K562 (cell line): ENCODE measurements at regions not wholly inside any gene's neighbourhood (a gene's known extent, or its start where the extent isn't known, plus 50 kb on each side); places are given as distances from the start of the nearest gene placed in this dataset.

Source experiments
- ATAC-seq: fragments of 200-7000 bp; cut with Tn5 transposase; 3 replicates; pipeline ENCODE4 v1.9.1; 2020; ENCODE audit warnings: moderate library complexity
- BruUV-seq: library from RNA; stranded (reverse); fragments of 400-500 nt; replicated peaks from 2 replicates; lab custom pipeline; 2021; lab: Mats Ljungman, UMichigan
- CTCF ChIA-PET: fragments of 300-600 bp; formaldehyde crosslinking; extraction: SDS; loops from one replicate; lab custom pipeline; 2021; ENCODE audit warnings: low intra/inter-chr PET ratio; lab: Yijun Ruan, JAX
- POLR2A ChIA-PET: fragments of 300-600, 350-650 bp; sonication (Branson Sonifier 250); formaldehyde crosslinking; extraction: SDS; loops from one replicate; lab custom pipeline; 2021; ENCODE audit warnings: antibody characterized with exemption, inconsistent platforms; lab: Yijun Ruan, JAX
- DNase-seq, 4 experiments: peaks; one replicate each; pipeline versions ENCODE4 v3.0.0 to v3.0.0-alpha.2; 2011 to 2018; ENCODE audit warnings: low spot score in 3 of 4, mixed read lengths in 3 of 4; ENCODE audit errors: extremely low read depth in 1 of 4
- FAIRE-seq: peaks from 2 replicates; lab custom pipeline; 2011; peaks lifted over from hg19 to GRCh38; lab: Jason Lieb, UNC
- H2AFZ ChIP-seq: 2 replicates; pipeline ENCODE4 v1.6.0; 2011; ENCODE audit warnings: low read depth, low read length, control low read depth, inconsistent platforms
- H3K27ac ChIP-seq: fragments of 200-600 bp; 3 replicates; pipeline ENCODE4 v1.8.0; 2011; ENCODE audit warnings: low read depth, mild to moderate bottlenecking, control low read depth, inconsistent platforms, low read length, moderate library complexity, mixed read lengths; ENCODE audit errors: extremely low read depth
- H3K27me3 ChIP-seq, 2 experiments: fragments of 300-600 bp in 1 of 2; 2 replicates in 1 of 2; 3 replicates in 1 of 2; pipeline versions ENCODE4 v1.6.0 to v1.8.0; 2011; ENCODE audit warnings: inconsistent platforms in 2 of 2, low read length in 2 of 2, mild to moderate bottlenecking in 1 of 2, mixed read lengths in 1 of 2, moderate library complexity in 1 of 2; ENCODE audit not compliant: control insufficient read depth in 2 of 2, insufficient read depth in 2 of 2
- H3K36me3 ChIP-seq: fragments of 300-600 bp; 3 replicates; pipeline ENCODE4 v1.8.0; 2011; ENCODE audit warnings: mild to moderate bottlenecking, low read length, inconsistent platforms; ENCODE audit not compliant: control insufficient read depth, insufficient read depth
- H3K4me1 ChIP-seq, 2 experiments: fragments of 200-600 bp in 1 of 2; replicated peaks in 1 of 2; 2 replicates in 1 of 2; 3 replicates in 1 of 2; pipeline versions ENCODE4 v1.5.1 to v1.8.0; 2011; ENCODE audit warnings: inconsistent platforms in 2 of 2, low read length in 2 of 2, mild to moderate bottlenecking in 1 of 2, mixed read lengths in 1 of 2, moderate library complexity in 1 of 2; ENCODE audit not compliant: control insufficient read depth in 2 of 2, insufficient read depth in 2 of 2
- H3K4me2 ChIP-seq: 2 replicates; pipeline ENCODE4 v1.6.1; 2011; ENCODE audit warnings: low read length, control low read depth, inconsistent platforms, mixed read lengths; ENCODE audit not compliant: insufficient read depth
- H3K4me3 ChIP-seq: fragments of 200-600 bp; sonication (generic), shearing (Covaris generic); 2 replicates; pipeline ENCODE4 v1.5.1; 2016; ENCODE audit warnings: control low read depth, inconsistent platforms
- H3K79me2 ChIP-seq: fragments of 200-600 bp; 3 replicates; pipeline ENCODE4 v1.8.0; 2011; ENCODE audit warnings: low read length, inconsistent platforms; ENCODE audit not compliant: control insufficient read depth, insufficient read depth
- H3K9ac ChIP-seq, 2 experiments: 2 replicates each; pipeline versions ENCODE4 v1.6.0 to v1.6.1; 2011; ENCODE audit warnings: low read depth in 2 of 2, low read length in 2 of 2, control low read depth in 1 of 2, inconsistent platforms in 1 of 2, mild to moderate bottlenecking in 1 of 2, mixed read lengths in 1 of 2; ENCODE audit not compliant: insufficient read depth in 1 of 2
- H3K9me1 ChIP-seq: one replicate; pipeline ENCODE4 v1.6.0; 2011; ENCODE audit warnings: inconsistent platforms, mild to moderate bottlenecking, low read length, moderate library complexity; ENCODE audit not compliant: control insufficient read depth, insufficient read depth
- H3K9me3 ChIP-seq: replicated peaks from 2 replicates; pipeline ENCODE4 v1.5.1; 2011; ENCODE audit warnings: low read depth, low read length, inconsistent platforms; ENCODE audit not compliant: control insufficient read depth, insufficient read depth
- H4K20me1 ChIP-seq: replicated peaks from 2 replicates; pipeline ENCODE4 v1.6.1; 2011; ENCODE audit warnings: low read length, inconsistent platforms, mixed read lengths; ENCODE audit not compliant: control insufficient read depth, insufficient read depth
- KAT2B ChIP-seq: IDR thresholded peaks from one replicate; pipeline ENCODE4 v1.6.1; 2012; ENCODE audit warnings: low read depth, mild to moderate bottlenecking, control low read depth, inconsistent platforms, low read length, moderate library complexity
- ZBTB7A ChIP-seq: IDR thresholded peaks from 2 replicates; pipeline ENCODE4 v1.6.1; 2011; ENCODE audit warnings: low read depth, mild to moderate bottlenecking, low read length, moderate library complexity, borderline replicate concordance; ENCODE audit not compliant: control insufficient read depth
- ZNF124 ChIP-seq: sonication (generic); formaldehyde crosslinking; IDR thresholded peaks from 2 replicates; pipeline ENCODE4 v1.8.1; 2022; ENCODE audit warnings: missing genetic modification reagents
- WGBS: fragments of 100-300 bp; shearing (Covaris generic); methylation state at CpG from one replicate; pipeline ENCODE4 v1.1.6; 2016; ENCODE audit warnings: low coverage, mixed read lengths; ENCODE audit not compliant: insufficient coverage; ENCODE audit errors: missing lambda C conversion rate; 5-methylcytosine and 5-hydroxymethylcytosine counted together
- in situ Hi-C: fragments of 300-500 bp; cut with MboI; formaldehyde crosslinking; loops from 4 replicates; pipeline ENCODE4 v1.15.0; 2018; ENCODE audit warnings: inconsistent platforms, mixed read lengths
- intact Hi-C: fragments of 100-400 bp; cut with micrococcal nuclease; formaldehyde crosslinking; loops from 2 replicates; pipeline ENCODE4 v1.14.2; 2022
- TF ChIP-seq, protein P1 (sequence below), 2 experiments: fragments of 150-350 bp in 1 of 2; IDR thresholded peaks; 2 replicates each; pipeline ENCODE4 v1.6.1; 2012 to 2016; ENCODE audit warnings: low read depth in 2 of 2, low read length in 2 of 2, mild to moderate bottlenecking in 1 of 2, moderate library complexity in 1 of 2
- TF ChIP-seq, protein P2 (sequence below), 2 experiments: fragments of 450-650 bp in 1 of 2; sonication (generic) in 1 of 2; formaldehyde crosslinking in 1 of 2; IDR thresholded peaks; 2 replicates each; pipeline versions ENCODE4 v1.7.1 to v1.9.0; 2016 to 2022; ENCODE audit warnings: inconsistent platforms in 1 of 2, mild to moderate bottlenecking in 1 of 2, missing genetic modification reagents in 1 of 2
- TF ChIP-seq, protein P3 (sequence below): fragments of 450-650 bp; IDR thresholded peaks from 2 replicates; pipeline ENCODE4 v1.6.1; 2016; ENCODE audit warnings: antibody characterized with exemption

DNA sequence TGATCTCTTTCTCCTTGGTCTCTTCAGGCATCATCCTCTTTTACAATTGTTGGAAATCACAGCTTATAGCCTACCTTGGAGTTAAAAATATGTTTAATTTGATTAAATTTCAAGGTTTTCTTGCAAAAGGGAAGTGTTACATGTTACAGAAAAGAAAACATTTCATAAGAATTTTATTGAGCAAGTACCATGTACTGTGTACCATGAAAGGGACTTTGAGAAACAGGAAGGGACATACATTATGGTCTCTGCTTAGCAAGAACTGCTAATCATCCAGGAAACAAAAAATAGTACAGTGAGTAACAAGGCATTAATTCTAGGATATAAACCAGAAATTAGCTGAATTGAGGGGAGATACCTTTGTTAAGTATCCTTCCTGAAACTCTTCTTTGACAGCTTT lies 145.3 kb upstream of the SPACA1 start (continued):
- TF ChIP-seq, protein P1, sequence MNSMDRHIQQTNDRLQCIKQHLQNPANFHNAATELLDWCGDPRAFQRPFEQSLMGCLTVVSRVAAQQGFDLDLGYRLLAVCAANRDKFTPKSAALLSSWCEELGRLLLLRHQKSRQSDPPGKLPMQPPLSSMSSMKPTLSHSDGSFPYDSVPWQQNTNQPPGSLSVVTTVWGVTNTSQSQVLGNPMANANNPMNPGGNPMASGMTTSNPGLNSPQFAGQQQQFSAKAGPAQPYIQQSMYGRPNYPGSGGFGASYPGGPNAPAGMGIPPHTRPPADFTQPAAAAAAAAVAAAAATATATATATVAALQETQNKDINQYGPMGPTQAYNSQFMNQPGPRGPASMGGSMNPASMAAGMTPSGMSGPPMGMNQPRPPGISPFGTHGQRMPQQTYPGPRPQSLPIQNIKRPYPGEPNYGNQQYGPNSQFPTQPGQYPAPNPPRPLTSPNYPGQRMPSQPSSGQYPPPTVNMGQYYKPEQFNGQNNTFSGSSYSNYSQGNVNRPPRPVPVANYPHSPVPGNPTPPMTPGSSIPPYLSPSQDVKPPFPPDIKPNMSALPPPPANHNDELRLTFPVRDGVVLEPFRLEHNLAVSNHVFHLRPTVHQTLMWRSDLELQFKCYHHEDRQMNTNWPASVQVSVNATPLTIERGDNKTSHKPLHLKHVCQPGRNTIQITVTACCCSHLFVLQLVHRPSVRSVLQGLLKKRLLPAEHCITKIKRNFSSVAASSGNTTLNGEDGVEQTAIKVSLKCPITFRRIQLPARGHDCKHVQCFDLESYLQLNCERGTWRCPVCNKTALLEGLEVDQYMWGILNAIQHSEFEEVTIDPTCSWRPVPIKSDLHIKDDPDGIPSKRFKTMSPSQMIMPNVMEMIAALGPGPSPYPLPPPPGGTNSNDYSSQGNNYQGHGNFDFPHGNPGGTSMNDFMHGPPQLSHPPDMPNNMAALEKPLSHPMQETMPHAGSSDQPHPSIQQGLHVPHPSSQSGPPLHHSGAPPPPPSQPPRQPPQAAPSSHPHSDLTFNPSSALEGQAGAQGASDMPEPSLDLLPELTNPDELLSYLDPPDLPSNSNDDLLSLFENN (IDR thresholded peaks at IDR 0.05; ENCODE audit: low read depth in 2 of 2, low read length in 2 of 2), result no peak

DNA sequence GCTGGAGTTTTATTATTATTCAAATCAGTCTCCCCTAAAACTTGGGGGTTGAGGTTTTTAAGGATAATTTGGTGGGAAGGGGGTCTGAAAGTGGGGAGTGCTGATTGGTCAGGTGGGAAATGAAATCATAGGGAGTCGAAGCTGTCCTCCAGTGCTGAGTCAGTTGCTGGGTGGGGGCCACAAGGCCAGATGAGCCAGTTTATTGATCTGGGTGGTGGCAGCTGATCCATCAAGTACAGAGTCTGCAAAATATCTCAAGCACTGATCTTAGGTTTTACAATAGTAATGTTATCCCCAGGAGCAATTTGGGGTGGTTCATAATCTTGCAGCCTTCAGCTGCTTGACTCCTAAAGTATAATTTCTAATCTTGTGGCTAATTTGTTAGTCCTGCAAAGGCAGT lies 146.0 kb upstream of the SPACA1 start:
- Histone ChIP-seq H3K27ac (no peak overlapping the region), H3K27me3 (no peaks in the 10 kb centered on the region), H4K20me1 (no peaks in the 10 kb centered on the region), H3K9me3 (no peaks in the 10 kb centered on the region), H3K4me1 (no peaks in the 10 kb centered on the region), H3K9me1 (no peaks in the 10 kb centered on the region), H3K79me2 (no peaks in the 10 kb centered on the region), H2AFZ (no peak overlapping the region), H3K36me3 (no peaks in the 10 kb centered on the region), H3K4me2 (no peak overlapping the region), H3K9ac (no peak overlapping the region), H3K4me3 (no peak overlapping the region)
- DNase-seq, result no peak
- in situ Hi-C loops (no loop called here), intact Hi-C loops (no loop called here)
- POLR2A ChIA-PET, result interaction anchor here (0.9 kb wide), 1 partner anchor 11 kb away, joined by 3 read pairs; no protein-coding TSS in a partner anchor
- ATAC-seq, result no peak
- FAIRE-seq, result no peak
- WGBS, result 0% methylated on average over 1 of the region's 1 CpG
- BruUV-seq, result no TSS peak
- CTCF ChIA-PET, result no interaction called here
- TF ChIP-seq, protein P2, sequence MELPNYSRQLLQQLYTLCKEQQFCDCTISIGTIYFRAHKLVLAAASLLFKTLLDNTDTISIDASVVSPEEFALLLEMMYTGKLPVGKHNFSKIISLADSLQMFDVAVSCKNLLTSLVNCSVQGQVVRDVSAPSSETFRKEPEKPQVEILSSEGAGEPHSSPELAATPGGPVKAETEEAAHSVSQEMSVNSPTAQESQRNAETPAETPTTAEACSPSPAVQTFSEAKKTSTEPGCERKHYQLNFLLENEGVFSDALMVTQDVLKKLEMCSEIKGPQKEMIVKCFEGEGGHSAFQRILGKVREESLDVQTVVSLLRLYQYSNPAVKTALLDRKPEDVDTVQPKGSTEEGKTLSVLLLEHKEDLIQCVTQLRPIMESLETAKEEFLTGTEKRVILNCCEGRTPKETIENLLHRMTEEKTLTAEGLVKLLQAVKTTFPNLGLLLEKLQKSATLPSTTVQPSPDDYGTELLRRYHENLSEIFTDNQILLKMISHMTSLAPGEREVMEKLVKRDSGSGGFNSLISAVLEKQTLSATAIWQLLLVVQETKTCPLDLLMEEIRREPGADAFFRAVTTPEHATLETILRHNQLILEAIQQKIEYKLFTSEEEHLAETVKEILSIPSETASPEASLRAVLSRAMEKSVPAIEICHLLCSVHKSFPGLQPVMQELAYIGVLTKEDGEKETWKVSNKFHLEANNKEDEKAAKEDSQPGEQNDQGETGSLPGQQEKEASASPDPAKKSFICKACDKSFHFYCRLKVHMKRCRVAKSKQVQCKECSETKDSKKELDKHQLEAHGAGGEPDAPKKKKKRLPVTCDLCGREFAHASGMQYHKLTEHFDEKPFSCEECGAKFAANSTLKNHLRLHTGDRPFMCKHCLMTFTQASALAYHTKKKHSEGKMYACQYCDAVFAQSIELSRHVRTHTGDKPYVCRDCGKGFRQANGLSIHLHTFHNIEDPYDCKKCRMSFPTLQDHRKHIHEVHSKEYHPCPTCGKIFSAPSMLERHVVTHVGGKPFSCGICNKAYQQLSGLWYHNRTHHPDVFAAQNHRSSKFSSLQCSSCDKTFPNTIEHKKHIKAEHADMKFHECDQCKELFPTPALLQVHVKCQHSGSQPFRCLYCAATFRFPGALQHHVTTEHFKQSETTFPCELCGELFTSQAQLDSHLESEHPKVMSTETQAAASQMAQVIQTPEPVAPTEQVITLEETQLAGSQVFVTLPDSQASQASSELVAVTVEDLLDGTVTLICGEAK (IDR thresholded peaks at IDR 0.05), result no peak
- TF ChIP-seq, protein P2 (CRISPR knock-in tag; IDR thresholded peaks at IDR 0.05), result no peak
- no peak for TF ChIP-seq ZNF124 (CRISPR knock-in tag)
- TF ChIP-seq, protein P3, sequence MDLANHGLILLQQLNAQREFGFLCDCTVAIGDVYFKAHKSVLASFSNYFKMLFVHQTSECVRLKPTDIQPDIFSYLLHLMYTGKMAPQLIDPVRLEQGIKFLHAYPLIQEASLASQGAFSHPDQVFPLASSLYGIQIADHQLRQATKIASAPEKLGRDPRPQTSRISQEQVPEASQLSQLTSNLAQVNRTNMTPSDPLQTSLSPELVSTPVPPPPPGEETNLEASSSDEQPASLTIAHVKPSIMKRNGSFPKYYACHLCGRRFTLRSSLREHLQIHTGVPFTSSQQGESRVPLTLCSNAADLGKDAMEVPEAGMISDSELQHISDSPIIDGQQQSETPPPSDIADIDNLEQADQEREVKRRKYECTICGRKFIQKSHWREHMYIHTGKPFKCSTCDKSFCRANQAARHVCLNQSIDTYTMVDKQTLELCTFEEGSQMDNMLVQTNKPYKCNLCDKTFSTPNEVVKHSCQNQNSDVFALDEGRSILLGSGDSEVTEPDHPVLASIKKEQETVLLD, result no peak
- no peak for TF ChIP-seq KAT2B
- TF ChIP-seq ZBTB7A, result no peak
